Upper lobe of left lung (tissue), 6 donors: ENCODE measurements at regions not wholly inside any gene's neighbourhood (a gene's known extent, or its start where the extent isn't known, plus 50 kb on each side); places are given as distances from the start of the nearest gene placed in this dataset.

Source experiments
- ATAC-seq, 2 donors: fragments of 200-7000 bp; cut with Tn5 transposase; one replicate each; pipeline ENCODE4 v1.9.1; 2022; ENCODE audit warnings: mild to moderate bottlenecking in 2 of 2, moderate library complexity in 2 of 2; ENCODE audit not compliant: low FRiP score in 2 of 2
- DNase-seq, 2 donors: peaks; one replicate each; pipeline ENCODE4 v3.0.0-alpha.2; 2019 to 2020
- H3K27ac ChIP-seq, 4 donors: fragments of 200-600 bp; sonication (generic); one replicate each; pipeline ENCODE4 v1.5.1; 2016 to 2019
- H3K27me3 ChIP-seq, 4 donors: fragments of 200-600 bp; sonication (generic); one replicate each; pipeline ENCODE4 v1.5.1; 2017 to 2019
- H3K36me3 ChIP-seq, 4 donors: fragments of 200-600 bp; sonication (generic); one replicate each; pipeline ENCODE4 v1.5.1; 2016 to 2019
- H3K4me1 ChIP-seq, 4 donors: fragments of 200-600 bp; sonication (generic); one replicate each; pipeline ENCODE4 v1.5.1; 2018 to 2019
- H3K4me3 ChIP-seq, 4 donors: fragments of 200-600 bp; sonication (generic); one replicate each; pipeline ENCODE4 v1.5.1; 2017 to 2019; ENCODE audit warnings: mild to moderate bottlenecking in 2 of 4, moderate library complexity in 1 of 4
- H3K9me3 ChIP-seq, 4 donors: fragments of 200-600 bp; sonication (generic); one replicate each; pipeline ENCODE4 v1.5.1; 2018 to 2019
- CTCF ChIP-seq, 6 experiments: fragments of 450-650 bp in 4 of 6; fragments of 200-600 bp in 2 of 6; sonication (generic) in 2 of 6; IDR thresholded peaks; one replicate each; pipeline ENCODE4 v1.5.1; 2016 to 2019; ENCODE audit warnings: antibody characterized with exemption in 6 of 6
- EP300 ChIP-seq, 4 donors: sonication (generic); formaldehyde crosslinking; IDR thresholded peaks; one replicate each; pipeline ENCODE4 v1.5.1; 2017; ENCODE audit warnings: antibody characterized with exemption in 4 of 4, control low read depth in 2 of 4
- POLR2A ChIP-seq, 4 donors: fragments of 450-650 bp; IDR thresholded peaks; one replicate each; pipeline ENCODE4 v1.5.1; 2016 to 2017; ENCODE audit warnings: antibody characterized with exemption in 4 of 4, mild to moderate bottlenecking in 2 of 4
- POLR2AphosphoS5 ChIP-seq, 2 donors: sonication (generic); formaldehyde crosslinking; IDR thresholded peaks; one replicate each; pipeline ENCODE4 v1.5.1; 2017; ENCODE audit warnings: antibody characterized with exemption in 2 of 2
- WGBS, 2 donors: methylation state at CpG; one replicate each; pipeline ENCODE4 v1.1.5; 2017 to 2018; 5-methylcytosine and 5-hydroxymethylcytosine counted together
- donor health status: DM: no; HTN: no; CAD: no; lungs with moderate emphysema.
- donor health status: DM: no; HTN: yes; CAD: no; lungs with severe emphysema.

GRCh38 chr1:245090491-245091090 lies 64.2 kb upstream of the KIF26B start:
- peaks cover 0 to 11% (median 1%) of the 10 kb centered on the region in 4 donors for H3K4me1 ChIP-seq
- 87 to 92% methylated on average over 11 of the region's 11 CpGs for WGBS, 2 donors
- TF ChIP-seq POLR2A (IDR thresholded peaks at IDR 0.05) (no peak), EP300 (IDR thresholded peaks at IDR 0.05) (no peak), CTCF (IDR thresholded peaks at IDR 0.05) (no peak), POLR2AphosphoS5 (IDR thresholded peaks at IDR 0.05) (no peak)
- no peaks in the 10 kb centered on the region for H3K9me3 ChIP-seq
- H3K36me3 ChIP-seq: no peaks in the 10 kb centered on the region
- no peaks in the 10 kb centered on the region for H3K27me3 ChIP-seq
- H3K27ac ChIP-seq: no peak overlapping the region
- no peak for ATAC-seq
- H3K4me3 ChIP-seq: no peak overlapping the region
- DNase-seq: no peak

DNA sequence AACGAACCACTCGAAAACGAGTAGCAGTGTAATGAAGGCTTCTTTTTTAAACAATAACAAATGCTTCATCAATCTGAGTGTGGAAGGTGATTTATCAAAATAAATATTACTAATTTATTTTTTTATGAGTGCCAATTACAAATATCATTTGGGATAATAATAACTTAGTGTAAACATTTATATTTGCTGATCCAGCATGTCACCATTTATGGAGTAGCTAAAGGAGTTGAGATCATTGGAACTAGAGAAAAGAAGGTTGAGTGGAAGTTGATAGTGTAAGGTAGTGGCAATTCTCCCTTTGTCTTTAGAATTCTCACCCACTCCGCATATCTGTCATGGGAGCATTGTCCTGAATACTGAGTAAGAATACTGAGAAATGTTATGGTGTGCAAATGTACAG lies 67.1 kb upstream of the KIF26B start:
- H3K4me1 ChIP-seq: peaks cover 0 to 10% (median 1%) of the 10 kb centered on the region in 4 donors
- TF ChIP-seq EP300 (IDR thresholded peaks at IDR 0.05) (no peak), CTCF (IDR thresholded peaks at IDR 0.05) (no peak), POLR2AphosphoS5 (IDR thresholded peaks at IDR 0.05) (no peak), POLR2A (IDR thresholded peaks at IDR 0.05) (no peak)
- H3K4me3 ChIP-seq: no peak overlapping the region
- ATAC-seq (no peak), DNase-seq (no peak)
- no peaks in the 10 kb centered on the region for H3K36me3 ChIP-seq
- no peaks in the 10 kb centered on the region for H3K9me3 ChIP-seq
- no peak overlapping the region for H3K27ac ChIP-seq
- H3K27me3 ChIP-seq: no peaks in the 10 kb centered on the region
- WGBS, 2 donors: 90 to 91% methylated on average over 4 of the region's 4 CpGs

- Histone ChIP-seq H3K27ac (no peak overlapping the region), H3K4me1 (peaks cover 0 to 4% (median 0%) of the 10 kb centered on the region in 4 donors), H3K36me3 (no peaks in the 10 kb centered on the region), H3K27me3 (no peaks in the 10 kb centered on the region), H3K4me3 (no peak overlapping the region), H3K9me3 (no peaks in the 10 kb centered on the region)
- ATAC-seq: no peak
- DNase-seq: no peak
- 59 to 69% methylated on average over 4 of the region's 4 CpGs for WGBS, 2 donors
- TF ChIP-seq EP300 (IDR thresholded peaks at IDR 0.05) (no peak), POLR2A (IDR thresholded peaks at IDR 0.05) (no peak), POLR2AphosphoS5 (IDR thresholded peaks at IDR 0.05) (no peak), CTCF (IDR thresholded peaks at IDR 0.05) (no peak)
Measured at GRCh38 chr1:245086389-245086969, 68.3 kb upstream of the KIF26B start.

- Histone ChIP-seq H3K9me3 (no peaks in the 10 kb centered on the region), H3K27me3 (no peaks in the 10 kb centered on the region), H3K27ac (no peak overlapping the region), H3K4me3 (no peak overlapping the region), H3K4me1 (no peaks in the 10 kb centered on the region), H3K36me3 (no peaks in the 10 kb centered on the region)
- TF ChIP-seq POLR2A (IDR thresholded peaks at IDR 0.05) (no peak), CTCF (IDR thresholded peaks at IDR 0.05) (peak in 2 of 6 experiments; percentile 6 to 9), EP300 (IDR thresholded peaks at IDR 0.05) (no peak)
- 76 to 79% methylated on average over 9 of the region's 9 CpGs for WGBS, 2 donors
- peak in 1 of 2 donors; percentile 48 for DNase-seq
- peak; percentile 48 to 74 for ATAC-seq
Measured at GRCh38 chr1:245085508-245086095, 69.2 kb upstream of the KIF26B start.
